D721Med (cell line): ENCODE measurements at regions not wholly inside any gene's neighbourhood (a gene's known extent, or its start where the extent isn't known, plus 50 kb on each side); places are given as distances from the start of the nearest gene placed in this dataset.

Experiments used
- DNase-seq: peaks from one replicate; pipeline ENCODE4 v3.0.0; 2011; ENCODE audit warnings: low spot score; ENCODE audit not compliant: insufficient read length
- FAIRE-seq: peaks from 2 replicates; lab custom pipeline; 2011; peaks lifted over from hg19 to GRCh38; lab: Jason Lieb, UNC
- TF ChIP-seq, protein P1 (sequence below): IDR thresholded peaks from 2 replicates; pipeline ENCODE4 v1.5.1; 2012; ENCODE audit warnings: mild to moderate bottlenecking, control low read depth; ENCODE audit not compliant: insufficient read depth; ENCODE audit errors: missing control alignments

DNA sequence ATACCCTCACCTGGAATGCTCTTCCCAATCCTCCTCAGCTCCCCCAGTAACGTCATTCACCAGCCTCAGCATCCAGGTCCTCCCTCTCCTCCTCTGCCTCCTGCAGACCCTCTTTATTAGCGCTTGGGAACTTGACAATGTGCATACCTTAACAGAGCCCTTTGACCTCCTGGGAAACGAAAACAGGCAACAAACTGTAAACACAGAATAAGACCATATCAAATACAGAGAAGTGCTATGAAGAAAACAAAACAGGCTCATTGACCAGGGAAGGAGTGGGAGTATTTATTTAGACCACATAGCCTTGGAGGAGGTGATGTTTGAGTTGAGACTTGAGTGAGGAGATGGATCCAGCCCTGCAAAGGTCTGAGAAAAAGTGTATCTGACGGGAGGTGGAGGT is 107.9 kb upstream of the SLC7A1 start:
- TF ChIP-seq, protein P1, sequence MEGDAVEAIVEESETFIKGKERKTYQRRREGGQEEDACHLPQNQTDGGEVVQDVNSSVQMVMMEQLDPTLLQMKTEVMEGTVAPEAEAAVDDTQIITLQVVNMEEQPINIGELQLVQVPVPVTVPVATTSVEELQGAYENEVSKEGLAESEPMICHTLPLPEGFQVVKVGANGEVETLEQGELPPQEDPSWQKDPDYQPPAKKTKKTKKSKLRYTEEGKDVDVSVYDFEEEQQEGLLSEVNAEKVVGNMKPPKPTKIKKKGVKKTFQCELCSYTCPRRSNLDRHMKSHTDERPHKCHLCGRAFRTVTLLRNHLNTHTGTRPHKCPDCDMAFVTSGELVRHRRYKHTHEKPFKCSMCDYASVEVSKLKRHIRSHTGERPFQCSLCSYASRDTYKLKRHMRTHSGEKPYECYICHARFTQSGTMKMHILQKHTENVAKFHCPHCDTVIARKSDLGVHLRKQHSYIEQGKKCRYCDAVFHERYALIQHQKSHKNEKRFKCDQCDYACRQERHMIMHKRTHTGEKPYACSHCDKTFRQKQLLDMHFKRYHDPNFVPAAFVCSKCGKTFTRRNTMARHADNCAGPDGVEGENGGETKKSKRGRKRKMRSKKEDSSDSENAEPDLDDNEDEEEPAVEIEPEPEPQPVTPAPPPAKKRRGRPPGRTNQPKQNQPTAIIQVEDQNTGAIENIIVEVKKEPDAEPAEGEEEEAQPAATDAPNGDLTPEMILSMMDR, result no peak
- FAIRE-seq (no peak), DNase-seq (no peak)

DNA sequence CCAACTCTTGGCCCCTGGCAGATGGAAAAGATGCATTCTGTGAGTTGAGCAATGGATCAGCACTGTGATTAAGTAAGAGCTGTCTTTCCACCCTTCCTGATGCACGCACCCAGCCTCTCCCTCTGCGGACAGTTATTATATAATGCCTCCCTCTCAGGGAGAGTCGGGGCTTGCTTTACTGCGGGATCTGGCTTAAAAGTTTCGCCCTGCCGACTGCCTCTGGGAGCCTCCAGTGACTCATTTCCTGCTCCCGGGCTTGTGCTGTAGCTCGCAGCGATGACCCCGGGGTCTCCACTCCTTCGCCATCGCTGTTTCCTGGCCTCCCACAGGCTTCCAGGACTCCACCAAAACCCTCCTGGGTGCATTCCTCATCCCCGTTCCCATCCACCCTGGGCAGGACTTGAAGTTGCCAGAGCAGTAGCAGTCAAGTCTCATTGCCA is 107.4 kb upstream of the SLC7A1 start:
- TF ChIP-seq, protein P1, result no peak
- FAIRE-seq, result no peak
- no peak for DNase-seq

DNA sequence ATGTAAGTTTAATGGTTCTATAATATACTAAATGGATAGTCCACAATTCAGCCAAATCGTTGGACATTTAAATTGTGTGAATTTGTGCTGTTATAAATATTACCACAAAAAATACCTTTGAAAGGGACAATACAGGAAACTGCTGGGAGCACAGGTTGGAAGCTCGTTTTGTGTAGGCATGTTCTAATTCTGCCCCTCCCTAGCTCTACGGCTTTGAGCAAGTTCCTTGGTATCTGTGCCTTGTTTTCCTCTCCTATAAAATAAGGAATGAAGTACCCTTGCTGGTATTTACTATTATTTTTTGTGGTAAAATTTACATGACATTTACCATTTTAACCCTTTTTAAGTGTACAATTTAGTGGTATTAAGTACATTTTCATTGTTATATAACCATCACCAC is 102.6 kb upstream of the SLC7A1 start:
- DNase-seq (no peak), FAIRE-seq (no peak)
- TF ChIP-seq, protein P1, result no peak

DNA sequence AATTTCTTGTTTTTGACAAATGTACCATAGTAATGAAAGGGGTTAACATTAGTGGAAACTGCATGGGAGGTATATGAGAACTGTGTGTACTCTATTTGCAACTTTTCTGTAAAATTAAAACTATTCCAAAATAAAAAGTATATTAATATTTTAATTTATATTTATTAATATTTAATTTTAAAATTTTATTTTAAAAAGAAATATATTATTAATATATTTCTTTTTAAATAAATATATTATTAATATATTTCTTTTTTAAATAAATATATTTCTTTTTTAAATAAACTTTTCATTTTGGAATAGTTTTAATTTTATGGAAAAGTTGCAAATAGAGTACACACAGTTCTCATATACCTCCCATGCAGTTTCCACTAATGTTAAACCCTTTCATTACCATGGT is 101.1 kb upstream of the SLC7A1 start:
- FAIRE-seq, result no peak
- DNase-seq, result no peak
- TF ChIP-seq, protein P1, result no peak

DNA sequence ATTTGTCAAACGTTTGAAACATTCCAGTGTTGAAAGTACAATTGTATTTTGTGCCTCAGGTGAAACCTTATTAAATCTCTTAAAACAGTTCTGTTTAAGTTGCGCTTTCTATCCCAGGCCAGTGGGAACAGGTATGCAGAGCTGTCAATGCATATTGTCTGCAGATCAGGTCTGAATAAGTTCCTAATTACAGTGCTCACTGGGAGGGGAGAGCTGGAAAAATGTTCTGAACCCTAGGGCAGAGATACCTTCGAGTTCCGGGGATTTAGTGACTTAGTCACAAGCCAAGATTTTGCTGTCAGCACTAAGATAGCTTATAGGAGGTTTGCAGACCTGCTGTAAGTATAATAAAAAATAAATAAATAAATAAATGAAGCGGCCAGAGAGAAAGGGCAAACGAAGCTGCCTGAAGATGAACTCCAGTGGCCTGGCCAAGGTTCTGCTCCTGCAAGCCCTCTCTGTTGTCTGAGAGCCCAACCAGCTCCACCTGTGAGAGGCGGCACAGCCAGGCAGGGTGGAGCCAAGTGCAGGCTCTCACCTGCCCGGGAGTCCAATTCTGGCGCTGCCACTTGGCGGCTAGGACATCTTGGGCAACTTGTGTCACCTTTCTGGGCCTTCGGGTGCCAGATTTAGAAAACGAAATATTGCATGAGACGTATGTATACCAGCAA is 97.9 kb upstream of the SLC7A1 start:
- DNase-seq (no peak), FAIRE-seq (no peak)
- TF ChIP-seq, protein P1, result no peak

DNA sequence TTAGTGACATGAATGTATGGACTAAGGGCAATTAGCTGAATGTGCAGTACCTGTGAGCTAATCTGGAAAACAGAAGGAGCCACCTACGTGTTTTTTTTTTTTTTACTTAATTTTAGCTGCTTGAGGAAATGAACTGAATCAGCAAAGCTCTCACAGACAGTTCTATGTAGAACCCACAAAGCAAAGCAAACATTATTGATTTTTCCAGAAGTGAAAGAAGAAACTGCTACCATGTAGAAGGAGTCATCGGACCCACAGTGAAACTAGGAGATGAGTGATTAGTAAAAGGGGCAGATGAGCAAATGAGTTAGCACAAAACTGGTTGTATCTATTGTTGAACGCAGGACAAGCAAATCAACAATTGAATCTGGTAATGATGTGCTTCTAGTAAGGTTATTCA is 94.1 kb upstream of the SLC7A1 start:
- TF ChIP-seq, protein P1, result no peak
- no peak for FAIRE-seq

DNA sequence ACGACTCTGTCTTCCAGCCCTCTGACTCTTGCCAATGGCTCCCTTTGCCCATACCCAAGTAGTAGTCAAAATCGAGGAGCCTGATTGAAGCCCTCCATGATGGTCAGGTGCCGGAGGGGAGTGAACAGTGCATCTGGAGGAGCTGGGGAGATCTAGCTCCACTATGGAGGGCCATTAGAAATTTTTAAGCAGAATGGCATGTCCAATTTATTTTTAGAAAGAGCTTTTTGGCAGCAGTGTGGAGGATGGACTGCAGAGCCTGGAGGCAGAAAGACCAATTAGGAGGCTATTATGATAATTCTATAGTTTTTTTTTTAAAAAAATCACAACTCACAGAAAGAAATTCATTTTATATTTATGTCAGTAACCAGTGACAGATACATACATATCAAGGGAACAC is 92.7 kb upstream of the SLC7A1 start:
- TF ChIP-seq, protein P1, result no peak
- FAIRE-seq (no peak), DNase-seq (no peak)

More for the DNA sequence above, 94.1 kb upstream of the SLC7A1 start:
- DNase-seq, result no peak
